BE2C (cell line): ENCODE measurements at regions not wholly inside any gene's neighbourhood (a gene's known extent, or its start where the extent isn't known, plus 50 kb on each side); places are given as distances from the start of the nearest gene placed in this dataset.
"Not testable (repeated sequence)": the region's sequence is repeated elsewhere in the genome, so short reads cannot be mapped to it uniquely, and the experiment has no call there.

ENCODE experiments used
- DNase-seq: peaks from one replicate; pipeline ENCODE4 v3.0.0-alpha.2; 2020
- H3K27me3 ChIP-seq: fragments of 250-450 bp; sonication (Bioruptor Pico); 2 replicates; pipeline ENCODE4 v1.5.1; 2020; ENCODE audit warnings: mild to moderate bottlenecking
- H3K36me3 ChIP-seq: fragments of 250-450 bp; sonication (Bioruptor Pico); 2 replicates; pipeline ENCODE4 v1.5.1; 2020; ENCODE audit warnings: mild to moderate bottlenecking
- H3K4me1 ChIP-seq: fragments of 250-450 bp; sonication (Bioruptor Pico); 2 replicates; pipeline ENCODE4 v1.5.1; 2020
- H3K4me3 ChIP-seq: 2 replicates; pipeline ENCODE4 v1.5.1; 2011; ENCODE audit warnings: low read depth, low read length
- H3K9me3 ChIP-seq: fragments of 250-450 bp; sonication (Bioruptor Pico); 2 replicates; pipeline ENCODE4 v1.5.1; 2020
- TF ChIP-seq, protein P1 (sequence below): IDR thresholded peaks from 2 replicates; pipeline ENCODE4 v1.5.1; 2012; ENCODE audit warnings: mild to moderate bottlenecking, low read depth, low read length

DNA sequence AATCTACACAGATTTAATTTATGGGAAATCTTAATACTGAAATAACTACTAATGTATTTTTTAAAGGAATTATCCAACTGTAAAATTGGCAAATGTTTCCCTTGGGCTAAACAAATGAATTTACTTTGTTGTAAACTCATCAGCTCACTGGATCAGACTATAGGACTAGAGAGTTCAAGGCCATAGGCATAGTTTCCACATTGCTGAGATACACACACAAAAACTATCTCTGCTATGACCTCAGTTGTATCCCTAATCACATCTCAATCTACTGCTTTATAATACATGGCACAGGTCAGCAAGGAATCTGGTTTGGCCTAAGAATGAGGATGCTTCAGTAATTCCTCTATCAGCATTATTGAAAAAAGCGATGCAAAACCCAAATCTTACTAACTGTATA is 101.1 kb upstream of the SLC39A10 start:
- DNase-seq = no peak
- Histone ChIP-seq H3K4me3 (no peak overlapping the region), H3K9me3 (no peaks in the 10 kb centered on the region), H3K36me3 (no peaks in the 10 kb centered on the region), H3K4me1 (no peaks in the 10 kb centered on the region), H3K27me3 (no peaks in the 10 kb centered on the region)
- TF ChIP-seq, protein P1, sequence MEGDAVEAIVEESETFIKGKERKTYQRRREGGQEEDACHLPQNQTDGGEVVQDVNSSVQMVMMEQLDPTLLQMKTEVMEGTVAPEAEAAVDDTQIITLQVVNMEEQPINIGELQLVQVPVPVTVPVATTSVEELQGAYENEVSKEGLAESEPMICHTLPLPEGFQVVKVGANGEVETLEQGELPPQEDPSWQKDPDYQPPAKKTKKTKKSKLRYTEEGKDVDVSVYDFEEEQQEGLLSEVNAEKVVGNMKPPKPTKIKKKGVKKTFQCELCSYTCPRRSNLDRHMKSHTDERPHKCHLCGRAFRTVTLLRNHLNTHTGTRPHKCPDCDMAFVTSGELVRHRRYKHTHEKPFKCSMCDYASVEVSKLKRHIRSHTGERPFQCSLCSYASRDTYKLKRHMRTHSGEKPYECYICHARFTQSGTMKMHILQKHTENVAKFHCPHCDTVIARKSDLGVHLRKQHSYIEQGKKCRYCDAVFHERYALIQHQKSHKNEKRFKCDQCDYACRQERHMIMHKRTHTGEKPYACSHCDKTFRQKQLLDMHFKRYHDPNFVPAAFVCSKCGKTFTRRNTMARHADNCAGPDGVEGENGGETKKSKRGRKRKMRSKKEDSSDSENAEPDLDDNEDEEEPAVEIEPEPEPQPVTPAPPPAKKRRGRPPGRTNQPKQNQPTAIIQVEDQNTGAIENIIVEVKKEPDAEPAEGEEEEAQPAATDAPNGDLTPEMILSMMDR = no peak

DNA sequence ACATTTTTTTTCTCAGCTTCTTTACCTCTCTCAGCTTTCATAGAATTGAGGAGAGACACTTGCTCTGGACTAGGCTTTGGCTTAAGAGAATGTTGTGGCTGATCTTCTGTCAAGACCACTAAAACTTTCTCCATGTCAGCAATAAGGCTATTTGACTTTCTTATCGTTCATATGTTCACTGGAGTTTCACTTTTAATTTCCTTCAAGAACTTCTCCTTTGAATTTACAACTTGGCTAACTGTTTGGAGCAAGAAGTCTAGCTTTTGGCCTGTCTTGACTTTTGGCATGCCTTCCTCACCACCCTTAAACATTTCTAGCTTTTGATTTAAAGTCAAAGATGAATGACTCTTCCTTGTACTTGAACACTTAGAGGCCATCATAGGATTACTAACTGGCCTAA is 104.4 kb upstream of the SLC39A10 start:
- DNase-seq = no peak
- TF ChIP-seq, protein P1 = no peak
- H3K27me3 ChIP-seq = no peaks in the 10 kb centered on the region
- no peaks in the 10 kb centered on the region for H3K9me3 ChIP-seq
- H3K36me3 ChIP-seq = no peaks in the 10 kb centered on the region
- no peaks in the 10 kb centered on the region for H3K4me1 ChIP-seq
- H3K4me3 ChIP-seq = no peak overlapping the region

DNA sequence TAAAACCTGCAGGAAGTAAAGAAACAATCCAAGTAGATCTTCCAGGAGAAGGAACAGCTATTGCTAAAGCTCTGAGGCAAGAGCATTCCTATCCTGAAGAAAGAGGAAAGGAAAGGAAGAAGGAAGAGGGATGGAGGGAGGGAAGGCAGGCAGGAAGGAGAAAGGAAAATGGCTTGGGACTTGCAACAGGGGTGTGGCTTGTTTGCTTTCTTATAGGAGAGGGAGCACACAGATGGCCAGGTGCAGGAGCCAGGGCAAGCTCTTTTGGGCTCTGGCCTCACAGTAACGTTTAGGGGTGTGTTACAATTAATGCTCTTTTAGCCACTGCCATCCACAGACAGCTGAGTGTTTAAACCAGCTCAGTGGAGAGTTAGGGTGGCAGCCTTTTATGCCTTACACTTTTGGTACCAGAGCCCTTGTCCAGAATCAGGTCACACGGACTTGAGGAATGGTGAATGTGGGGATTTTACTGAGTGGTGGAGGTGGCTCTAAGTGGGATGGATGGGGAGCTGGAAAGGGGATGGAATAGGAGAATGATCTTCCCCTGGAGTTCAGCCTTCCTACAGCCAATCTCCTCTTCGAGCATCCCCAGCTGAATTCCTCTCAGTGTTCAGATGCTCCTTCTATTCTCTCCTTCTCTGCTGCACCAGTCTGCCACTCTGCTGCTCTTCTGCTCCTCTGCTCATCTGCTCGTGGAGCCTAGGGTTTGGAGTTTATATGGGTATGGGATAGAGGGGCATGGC is 108.7 kb upstream of the SLC39A10 start:
- TF ChIP-seq, protein P1 = no peak
- no peaks in the 10 kb centered on the region for H3K27me3 ChIP-seq
- DNase-seq = no peak
- H3K9me3 ChIP-seq = no peaks in the 10 kb centered on the region
- H3K36me3 ChIP-seq = no peaks in the 10 kb centered on the region
- H3K4me1 ChIP-seq = no peaks in the 10 kb centered on the region
- no peak overlapping the region for H3K4me3 ChIP-seq

DNA sequence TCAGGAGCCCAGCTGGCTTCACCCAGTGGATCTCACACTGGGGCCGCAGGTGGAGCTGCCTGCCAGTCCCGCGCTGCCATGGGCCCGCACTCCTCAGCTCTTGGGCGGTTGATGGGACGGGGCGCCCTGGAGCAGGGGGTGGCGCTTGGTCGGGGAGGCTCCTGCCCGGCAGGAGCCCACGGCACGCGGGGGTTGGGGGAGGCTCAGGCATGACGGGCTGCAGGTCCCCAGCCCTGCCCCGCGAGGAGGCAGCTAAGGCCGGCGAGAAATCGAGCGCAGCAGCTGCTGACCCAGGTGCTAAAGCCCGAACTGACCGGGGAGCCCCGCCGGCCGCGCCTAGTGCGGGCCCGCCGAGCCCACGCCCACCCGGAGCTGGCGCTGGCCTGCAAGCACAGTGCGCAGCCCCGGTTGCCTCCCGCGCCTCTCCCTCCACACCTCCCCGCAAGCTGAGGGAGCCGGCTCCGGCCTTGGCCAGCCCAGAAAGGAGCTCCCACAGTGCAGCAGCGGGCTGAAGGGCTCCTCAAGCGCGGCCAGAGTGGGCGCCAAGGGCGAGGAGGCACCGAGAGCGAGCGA is 109.7 kb upstream of the SLC39A10 start:
- not testable (repeated sequence) for H3K9me3 ChIP-seq, H3K36me3 ChIP-seq, DNase-seq, H3K4me1 ChIP-seq, H3K27me3 ChIP-seq, H3K4me3 ChIP-seq

DNA sequence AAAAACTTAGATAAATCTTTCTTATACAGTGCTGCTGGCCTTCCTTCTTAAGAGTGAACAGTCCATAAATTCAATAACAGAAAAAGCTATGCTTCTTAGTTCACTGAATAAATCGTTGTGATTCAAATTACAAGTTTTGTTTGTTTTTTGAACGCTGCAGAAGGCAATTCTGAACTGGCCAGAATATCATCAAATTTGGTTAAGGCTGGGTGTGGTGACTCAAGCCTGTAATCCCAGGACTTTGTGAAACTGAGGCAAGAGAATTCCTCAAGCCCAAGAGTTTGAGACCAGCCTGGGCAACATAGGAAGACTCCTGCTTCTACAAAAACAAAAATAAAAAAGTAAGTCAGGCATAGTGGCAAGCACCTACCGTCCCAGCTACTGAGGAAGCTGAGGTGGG is 111.2 kb upstream of the SLC39A10 start:
- no peak for DNase-seq
- TF ChIP-seq, protein P1 = no peak
- H3K4me3 ChIP-seq = no peak overlapping the region

DNA sequence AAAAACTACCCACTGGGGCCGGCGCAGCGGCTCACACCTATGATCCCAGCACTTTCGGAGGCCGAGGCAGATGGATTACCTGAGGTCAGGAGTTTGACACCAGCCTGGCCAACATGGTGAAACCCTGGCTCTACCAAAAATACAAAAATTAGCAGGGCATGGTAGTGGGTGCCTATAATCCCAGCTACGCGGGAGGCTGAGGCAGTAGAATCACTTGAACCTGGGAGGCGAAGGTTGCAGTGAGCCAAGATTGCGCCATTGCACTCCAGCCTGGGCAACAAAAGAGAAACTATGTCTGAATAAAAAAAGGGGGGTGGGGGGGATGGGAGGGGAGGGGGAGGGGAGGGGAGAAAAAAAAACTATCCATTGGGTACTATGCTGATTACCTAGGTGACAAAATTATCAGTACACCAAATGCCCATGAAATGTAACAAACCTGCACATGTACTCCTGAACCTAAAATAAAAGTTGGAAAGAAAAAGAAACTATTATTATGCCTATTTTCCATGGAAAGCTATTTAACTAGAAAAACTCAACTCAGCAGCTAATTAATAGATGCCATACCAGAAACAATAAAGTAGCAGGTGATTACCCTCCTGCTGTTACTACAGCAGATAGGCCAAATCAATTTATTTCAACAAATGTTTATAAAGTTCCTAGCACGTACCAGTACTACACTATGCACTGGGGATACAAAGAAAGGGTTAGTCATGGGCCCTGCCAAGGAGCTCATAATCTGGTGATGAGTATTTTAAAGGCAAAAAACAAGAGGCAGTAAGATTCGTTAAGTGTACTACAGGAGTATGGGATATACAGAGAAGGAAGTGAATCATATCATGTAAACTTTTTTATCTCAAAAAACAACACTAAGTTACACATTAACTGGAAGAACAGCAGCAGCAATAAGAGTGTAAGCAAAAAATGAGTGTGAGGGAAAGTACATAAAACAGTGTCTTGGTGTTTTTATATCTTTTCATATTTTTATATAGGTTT is 112.8 kb upstream of the SLC39A10 start:
- Histone ChIP-seq H3K9me3 (no peaks in the 10 kb centered on the region), H3K27me3 (no peaks in the 10 kb centered on the region), H3K36me3 (no peaks in the 10 kb centered on the region), H3K4me3 (no peak overlapping the region), H3K4me1 (no peaks in the 10 kb centered on the region)
- no peak for DNase-seq
- TF ChIP-seq, protein P1 = no peak

More for the DNA sequence above, 111.2 kb upstream of the SLC39A10 start:
- Histone ChIP-seq H3K9me3 (no peaks in the 10 kb centered on the region), H3K27me3 (no peaks in the 10 kb centered on the region), H3K36me3 (no peaks in the 10 kb centered on the region), H3K4me1 (no peaks in the 10 kb centered on the region)
